Posterior cingulate gyrus (tissue), 11 donors: ENCODE measurements at regions not wholly inside any gene's neighbourhood (a gene's known extent, or its start where the extent isn't known, plus 50 kb on each side); places are given as distances from the start of the nearest gene placed in this dataset.

Experiments used
- DNase-seq, 10 donors: peaks; one replicate each; pipeline versions ENCODE4 v3.0.0 to v3.0.0-alpha.2; 2020 to 2021; ENCODE audit warnings: mixed read lengths in 3 of 10
- intact Hi-C: fragments of 100-400 bp; cut with DNase I; formaldehyde crosslinking; loops from one replicate; pipeline ENCODE4 v1.15.1; 2023

DNA sequence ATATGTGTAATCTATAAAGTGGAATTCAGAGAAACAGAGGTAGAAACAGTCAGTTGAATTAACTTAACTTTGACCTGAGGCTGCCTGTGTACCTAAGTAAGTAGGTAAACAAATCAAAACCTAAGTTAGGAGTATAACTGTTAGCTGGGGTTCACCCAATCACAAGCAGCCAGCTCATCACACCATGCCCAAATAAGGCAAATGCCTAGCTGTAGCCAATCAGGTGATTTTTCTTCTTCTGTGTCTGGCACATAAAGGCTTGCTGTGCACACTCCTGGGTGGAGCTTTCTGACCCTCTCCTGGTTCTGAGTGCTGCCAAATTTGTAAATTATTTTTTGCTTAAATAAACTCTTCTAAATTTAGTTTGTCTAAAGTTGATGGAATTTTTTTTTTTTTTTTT is 54.7 kb upstream of the TRIM39 start:
- DNase-seq, result no peak
- intact Hi-C loops, result no loop called here

DNA sequence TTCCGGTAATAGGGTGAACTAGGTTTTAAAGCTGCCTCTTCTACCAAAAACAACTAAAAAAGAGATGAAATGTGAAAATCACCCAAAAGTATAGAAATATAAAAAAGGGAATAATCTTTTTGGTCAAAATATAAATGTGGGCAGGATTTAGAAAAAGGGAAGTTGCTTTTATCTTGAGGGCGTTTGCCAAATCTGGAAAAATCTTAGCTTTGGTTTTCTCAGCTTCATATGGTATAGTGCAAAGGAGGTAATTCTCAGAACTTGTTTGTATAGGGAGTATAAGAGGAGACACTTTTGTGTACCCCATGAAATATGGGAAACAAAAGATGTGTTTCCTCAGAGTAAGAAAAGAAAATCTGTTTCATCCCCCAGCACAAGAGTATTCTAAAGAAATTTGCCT is 54.2 kb upstream of the TRIM26 start:
- DNase-seq, result no peak
- intact Hi-C loops, result no loop called here

DNA sequence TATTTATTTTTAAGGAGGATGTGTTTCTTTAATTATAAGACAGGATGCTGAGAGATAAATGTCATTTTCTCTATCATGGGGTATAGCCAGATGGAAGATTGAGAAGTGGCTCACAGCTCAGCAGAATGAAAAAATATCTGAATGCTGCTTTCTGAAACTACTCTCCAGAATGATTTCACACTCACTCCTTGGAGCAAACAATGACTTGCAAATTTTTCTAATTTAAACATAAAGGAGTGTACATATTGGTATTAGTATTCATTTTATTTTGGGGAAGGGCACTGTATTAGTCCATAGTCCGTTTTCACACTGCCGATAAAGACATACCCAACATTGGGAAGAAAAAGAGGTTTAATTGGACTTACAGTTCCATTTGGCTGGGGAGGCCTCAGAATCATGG is 52.4 kb upstream of the TRIM26 start:
- no peak for DNase-seq
- intact Hi-C loops, result no loop called here

DNA sequence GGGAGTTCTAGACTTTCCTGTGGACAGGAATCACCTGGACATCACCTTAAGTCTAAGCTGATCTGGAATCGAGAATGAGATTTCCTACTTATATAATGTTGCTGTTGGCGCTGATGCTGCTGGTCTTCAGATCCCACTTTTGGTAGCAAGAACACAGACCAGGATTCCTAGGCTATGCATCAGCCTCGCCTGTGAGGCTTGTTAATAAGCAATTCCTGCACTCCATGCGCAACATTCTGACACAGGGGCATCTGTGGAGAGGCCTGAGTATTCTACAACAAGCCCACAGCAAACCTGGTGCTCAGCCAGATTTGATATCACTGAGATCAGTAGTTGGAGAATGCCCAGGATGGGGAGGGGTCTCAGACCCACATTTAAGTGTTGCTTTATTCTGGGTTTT is 52.0 kb upstream of the TRIM26 start:
- DNase-seq, result no peak
- intact Hi-C loops, result no loop called here

DNA sequence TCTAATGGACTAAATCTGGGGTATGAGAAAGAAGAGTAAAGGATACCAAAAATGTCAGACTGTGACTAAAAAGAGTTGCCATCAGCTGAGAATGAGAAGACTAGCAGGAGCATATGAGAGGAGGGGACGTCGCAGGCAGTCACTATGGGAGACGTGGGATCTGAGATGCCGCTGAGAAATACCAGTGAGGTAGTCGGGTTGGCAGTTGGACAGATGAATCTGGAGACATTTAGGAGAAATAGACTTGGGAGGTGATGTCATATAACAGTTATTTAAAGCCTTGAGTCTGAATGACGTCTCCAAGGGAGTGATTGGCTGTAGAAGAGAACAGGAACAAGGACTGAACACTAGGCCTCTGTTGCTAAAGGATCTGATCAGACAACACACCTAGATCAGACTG is 51.5 kb upstream of the TRIM26 start:
- peak in 1 of 10 donors; percentile 17 for DNase-seq
- intact Hi-C loops, result no loop called here

DNA sequence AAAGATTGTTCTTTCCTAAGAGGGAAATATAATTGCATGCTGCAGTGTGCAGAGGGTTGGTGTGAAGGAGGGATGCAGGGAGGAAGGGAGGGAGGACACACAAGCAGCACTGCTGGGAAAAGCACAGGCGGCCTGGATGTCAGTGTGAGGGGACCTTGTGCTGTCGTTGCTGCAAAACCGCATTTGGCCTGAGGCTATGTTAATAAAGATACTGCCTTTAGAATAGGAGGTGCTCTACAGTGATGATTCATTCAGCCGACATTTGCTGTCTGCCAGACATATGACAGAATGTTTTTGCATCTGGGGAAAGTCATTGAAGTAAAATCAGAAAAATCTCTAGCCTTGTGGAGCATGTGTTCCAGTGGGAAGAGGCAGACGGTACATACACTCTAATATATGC is 50.5 kb upstream of the TRIM26 start:
- DNase-seq, result peak in 1 of 10 donors; percentile 11
- intact Hi-C loops, result no loop called here
